22Rv1 (cell line): ENCODE measurements at regions not wholly inside any gene's neighbourhood (a gene's known extent, or its start where the extent isn't known, plus 50 kb on each side); places are given as distances from the start of the nearest gene placed in this dataset.

Experiments used
- H3K27ac ChIP-seq: fragments of 450-650 bp; 2 replicates; pipeline ENCODE4 v1.5.1; 2017
- ZFX ChIP-seq: fragments of 450-650 bp; IDR thresholded peaks from 2 replicates; pipeline ENCODE4 v1.6.1; 2017; ENCODE audit warnings: antibody characterized with exemption, borderline replicate concordance
- TF ChIP-seq, protein P1 (sequence below): fragments of 450-650 bp; IDR thresholded peaks from 2 replicates; pipeline ENCODE4 v1.5.1; 2017; ENCODE audit warnings: mild to moderate bottlenecking

DNA sequence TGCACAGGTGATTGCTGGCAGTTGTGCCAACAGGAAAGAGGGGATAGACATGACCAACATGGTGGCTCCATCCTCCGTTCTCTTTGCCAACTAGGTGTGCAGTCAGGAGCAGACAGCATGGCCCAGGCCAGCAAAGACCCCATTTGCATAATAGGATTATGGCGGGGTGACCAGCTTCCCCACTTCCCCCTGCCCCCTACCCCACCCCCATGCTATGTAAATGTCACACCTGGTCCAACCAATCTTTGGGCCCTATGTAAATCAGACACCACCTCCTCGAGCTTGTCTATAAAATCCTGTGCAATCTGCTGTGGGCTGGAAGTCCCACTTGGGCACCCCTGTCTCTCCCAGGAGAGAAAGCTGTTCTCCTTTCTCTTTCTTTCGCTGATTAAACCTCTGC, 146.0 kb downstream of the SLC30A10 start:
- H3K27ac ChIP-seq: no peak overlapping the region
- no peak for TF ChIP-seq ZFX
- TF ChIP-seq, protein P1, sequence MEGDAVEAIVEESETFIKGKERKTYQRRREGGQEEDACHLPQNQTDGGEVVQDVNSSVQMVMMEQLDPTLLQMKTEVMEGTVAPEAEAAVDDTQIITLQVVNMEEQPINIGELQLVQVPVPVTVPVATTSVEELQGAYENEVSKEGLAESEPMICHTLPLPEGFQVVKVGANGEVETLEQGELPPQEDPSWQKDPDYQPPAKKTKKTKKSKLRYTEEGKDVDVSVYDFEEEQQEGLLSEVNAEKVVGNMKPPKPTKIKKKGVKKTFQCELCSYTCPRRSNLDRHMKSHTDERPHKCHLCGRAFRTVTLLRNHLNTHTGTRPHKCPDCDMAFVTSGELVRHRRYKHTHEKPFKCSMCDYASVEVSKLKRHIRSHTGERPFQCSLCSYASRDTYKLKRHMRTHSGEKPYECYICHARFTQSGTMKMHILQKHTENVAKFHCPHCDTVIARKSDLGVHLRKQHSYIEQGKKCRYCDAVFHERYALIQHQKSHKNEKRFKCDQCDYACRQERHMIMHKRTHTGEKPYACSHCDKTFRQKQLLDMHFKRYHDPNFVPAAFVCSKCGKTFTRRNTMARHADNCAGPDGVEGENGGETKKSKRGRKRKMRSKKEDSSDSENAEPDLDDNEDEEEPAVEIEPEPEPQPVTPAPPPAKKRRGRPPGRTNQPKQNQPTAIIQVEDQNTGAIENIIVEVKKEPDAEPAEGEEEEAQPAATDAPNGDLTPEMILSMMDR: no peak

DNA sequence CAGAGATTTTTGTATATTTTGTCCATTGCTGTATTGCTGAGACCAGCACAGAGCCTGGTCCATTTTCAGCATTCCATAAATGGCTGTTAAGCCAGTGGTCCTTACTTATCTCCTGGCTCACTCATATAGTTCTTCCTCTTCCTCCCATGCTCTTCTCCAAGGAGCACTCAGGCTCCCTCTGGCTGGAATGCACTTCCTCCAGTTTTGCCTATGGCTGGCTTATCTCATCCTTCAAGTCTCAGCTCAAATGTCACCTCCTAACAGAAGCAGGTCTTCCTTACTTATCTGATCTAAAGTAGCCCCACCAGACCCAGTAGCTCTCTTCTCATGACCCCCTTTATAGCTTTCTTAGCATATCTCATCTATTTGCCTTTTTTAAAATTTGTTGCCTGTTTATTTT, 146.9 kb downstream of the SLC30A10 start:
- no peak for TF ChIP-seq ZFX
- TF ChIP-seq, protein P1: no peak
- H3K27ac ChIP-seq: no peak overlapping the region

DNA sequence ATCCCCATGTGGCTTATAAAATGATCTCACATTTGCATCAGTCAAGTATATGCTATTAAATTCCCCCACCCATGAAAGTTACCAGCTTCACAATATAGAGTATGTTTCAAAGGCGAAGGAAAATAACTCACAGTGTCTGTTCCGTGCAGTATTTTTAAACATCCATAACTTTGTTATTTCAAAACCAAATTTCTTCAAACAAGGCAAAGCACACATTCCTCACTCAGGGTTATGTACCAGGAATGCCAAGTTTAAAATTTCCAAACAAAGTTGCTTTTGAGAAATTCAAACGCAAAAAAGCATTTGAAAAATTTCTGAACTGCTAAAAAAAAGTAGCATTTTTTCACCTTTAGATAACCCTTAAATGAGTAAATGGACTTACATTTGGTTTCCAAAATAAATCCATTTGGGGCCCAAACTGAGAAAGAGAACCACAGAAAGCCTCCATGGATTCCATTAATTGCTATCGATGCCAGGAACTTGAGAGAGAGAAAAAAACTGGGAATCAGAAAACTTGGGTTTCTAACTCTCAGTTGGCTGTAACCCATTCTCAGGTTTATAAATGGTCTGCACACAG, 149.5 kb downstream of the SLC30A10 start:
- H3K27ac ChIP-seq: no peak overlapping the region
- TF ChIP-seq ZFX: no peak
- TF ChIP-seq, protein P1: no peak

DNA sequence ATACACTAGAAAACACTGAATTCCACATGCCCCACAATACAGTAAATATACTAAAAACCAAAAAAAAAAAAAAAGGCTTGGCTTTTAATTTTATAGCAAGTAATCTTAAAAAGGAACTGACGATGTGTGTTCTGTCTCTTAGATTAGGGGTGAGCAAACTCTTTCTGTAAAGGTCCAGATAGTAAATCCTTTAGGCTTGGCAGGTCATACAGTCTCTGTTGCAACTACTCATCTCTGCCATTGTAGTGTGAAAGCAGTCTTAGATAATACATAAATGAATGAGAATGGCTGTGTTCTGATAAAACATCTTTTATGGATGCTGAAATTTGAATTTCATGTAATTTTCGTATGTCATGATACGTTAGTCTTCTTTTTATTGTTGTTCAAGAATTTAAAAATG, 150.2 kb downstream of the SLC30A10 start:
- no peak for TF ChIP-seq ZFX
- TF ChIP-seq, protein P1: no peak
- H3K27ac ChIP-seq: no peak overlapping the region

DNA sequence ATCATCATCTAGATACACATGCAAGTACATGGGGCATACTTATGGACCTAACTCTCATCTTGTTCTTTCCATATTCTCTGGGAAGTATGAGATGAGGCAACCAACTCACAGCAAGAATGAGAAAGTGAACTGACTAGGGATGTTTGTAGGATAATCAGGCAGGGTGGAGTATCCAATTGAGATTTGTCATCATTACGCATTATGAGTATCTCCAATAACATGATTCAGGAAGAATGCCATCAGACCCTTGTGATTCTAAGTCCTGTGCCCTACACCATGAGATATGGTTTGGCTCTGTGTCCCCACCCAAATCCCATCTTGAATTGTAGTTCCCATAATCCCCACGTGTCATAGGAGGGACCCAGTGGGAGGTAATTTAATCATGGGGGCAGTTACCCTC, 154.0 kb downstream of the SLC30A10 start:
- H3K27ac ChIP-seq: no peak overlapping the region
- TF ChIP-seq ZFX: no peak
- TF ChIP-seq, protein P1: no peak

DNA sequence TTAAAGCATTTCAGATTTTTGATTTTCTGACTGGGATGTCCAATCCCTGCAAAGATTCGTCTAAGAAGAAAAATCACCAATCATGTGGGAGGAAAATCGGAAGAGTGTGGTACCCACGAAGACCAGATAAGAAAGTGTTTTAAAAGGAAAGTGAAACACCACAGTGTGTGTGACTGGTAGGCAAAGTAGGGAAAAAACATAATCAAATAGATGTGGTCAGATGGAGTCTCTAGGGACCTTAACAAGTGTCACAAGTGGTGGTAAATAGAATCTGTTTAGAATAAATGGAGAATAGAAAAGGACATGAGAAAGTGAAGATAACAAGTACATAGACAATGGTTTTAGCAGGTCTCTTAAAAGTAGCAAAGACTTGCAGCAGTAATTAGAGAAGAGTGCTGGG, 154.6 kb downstream of the SLC30A10 start:
- TF ChIP-seq ZFX: no peak
- TF ChIP-seq, protein P1: no peak
- H3K27ac ChIP-seq: no peak overlapping the region

DNA sequence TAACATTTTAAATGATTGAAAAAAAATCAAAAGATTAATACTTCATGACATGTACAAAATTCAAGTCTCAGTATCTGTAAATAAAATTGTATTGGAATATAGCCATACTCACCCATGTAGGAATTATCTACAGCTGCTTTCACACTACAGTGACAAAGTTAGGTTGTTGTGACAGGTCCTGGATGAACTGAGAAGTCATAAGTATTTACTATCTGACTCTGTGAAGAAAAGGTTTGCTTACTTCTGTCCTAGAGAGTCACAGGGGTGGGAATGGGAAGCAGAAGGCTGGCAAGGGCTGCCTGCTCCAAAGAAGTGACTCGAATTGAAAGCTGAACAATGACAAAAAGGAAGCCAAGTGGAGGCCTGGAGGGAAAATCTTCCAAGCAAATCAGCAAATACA, 155.2 kb downstream of the SLC30A10 start:
- H3K27ac ChIP-seq: no peak overlapping the region
- TF ChIP-seq, protein P1: no peak
- no peak for TF ChIP-seq ZFX
